ENCODE measurements at regions not wholly inside any gene's neighbourhood (a gene's known extent, or its start where the extent isn't known, plus 50 kb on each side); places are given as distances from the start of the nearest gene placed in this dataset.

- DNase-seq (ENCODE audit: low read depth in 1 of 2, low spot score in 1 of 2) (no peak), FAIRE-seq (no peak), ATAC-seq (no peak)
- ChIA-PET CTCF (interaction anchor here (1.0 to 2.2 kb wide), 2 partner anchors 55 to 446 kb away, joined by 3 to 6 read pairs; partner anchors contain the start of gene THBS1), POLR2A (interaction anchor here (1.0 kb wide), 1 partner anchor 446 kb away, joined by 3 read pairs; the partner anchor contains the start of gene THBS1)
- TF ChIP-seq CHD4 (IDR thresholded peaks at IDR 0.05; ENCODE audit: borderline replicate concordance) (no peak), MAFK (IDR thresholded peaks at IDR 0.05; ENCODE audit: partially characterized antibody) (peak; percentile 66)
- H3K27ac ChIP-seq, result peak overlapping the region in 1 of 2 experiments; percentile 99; a peak in 4 of 6 replicates
- no peak overlapping the region for H3K4me3 ChIP-seq
- H3K4me2 ChIP-seq, result no peak overlapping the region
- H3K9me3 ChIP-seq, result 0 out of 3 replicates have a peak, but pooled peaks cover 4% of the 10 kb centered on the region
- 100% methylated on average over 1 of the region's 1 CpG for WGBS (ENCODE audit: missing lambda C conversion rate)
- peaks cover 56% of the 10 kb centered on the region for H3K4me1 ChIP-seq
Measured at GRCh38 chr15:39134282-39134681, 446.6 kb upstream of the THBS1 start.

GRCh38 chr15:39135989-39136388 lies 444.9 kb upstream of the THBS1 start:
- H3K27ac ChIP-seq, result peak overlapping the region in 1 of 2 experiments; percentile 58; a peak in 3 of 6 replicates
- H3K4me3 ChIP-seq, result no peak overlapping the region
- ChIA-PET CTCF (no interaction called here), POLR2A (no interaction called here)
- no peak for FAIRE-seq
- TF ChIP-seq HOXA7 (CRISPR knock-in tag; IDR thresholded peaks at IDR 0.05) (no peak), JUN (IDR thresholded peaks at IDR 0.05) (no peak), FOSL2 (IDR thresholded peaks at IDR 0.05) (no peak), FOSL2 (CRISPR knock-in tag; IDR thresholded peaks at IDR 0.05) (no peak), CEBPB (IDR thresholded peaks at IDR 0.05) (no peak), ZSCAN20 (CRISPR knock-in tag; IDR thresholded peaks at IDR 0.05) (no peak), KDM5A (IDR thresholded peaks at IDR 0.05) (no peak), ATOH8 (CRISPR knock-in tag; IDR thresholded peaks at IDR 0.05; ENCODE audit: low read depth) (no peak), NPAS2 (CRISPR knock-in tag; IDR thresholded peaks at IDR 0.05; ENCODE audit: borderline replicate concordance) (no peak), ZNF302 (CRISPR knock-in tag; IDR thresholded peaks at IDR 0.05) (no peak), HES2 (IDR thresholded peaks at IDR 0.05) (no peak), TP53 (CRISPR knock-in tag; IDR thresholded peaks at IDR 0.05) (no peak), EHMT2 (IDR thresholded peaks at IDR 0.05; ENCODE audit: low read depth) (no peak), EHF (CRISPR knock-in tag; IDR thresholded peaks at IDR 0.05) (no peak), CBX2 (IDR thresholded peaks at IDR 0.05; ENCODE audit: borderline replicate concordance, low read depth) (no peak), MAFK (IDR thresholded peaks at IDR 0.05; ENCODE audit: partially characterized antibody) (no peak), ESRRA (IDR thresholded peaks at IDR 0.05; ENCODE audit: borderline replicate concordance, low read length) (no peak), JUNB (IDR thresholded peaks at IDR 0.05) (no peak)
- TF ChIP-seq, protein P1, sequence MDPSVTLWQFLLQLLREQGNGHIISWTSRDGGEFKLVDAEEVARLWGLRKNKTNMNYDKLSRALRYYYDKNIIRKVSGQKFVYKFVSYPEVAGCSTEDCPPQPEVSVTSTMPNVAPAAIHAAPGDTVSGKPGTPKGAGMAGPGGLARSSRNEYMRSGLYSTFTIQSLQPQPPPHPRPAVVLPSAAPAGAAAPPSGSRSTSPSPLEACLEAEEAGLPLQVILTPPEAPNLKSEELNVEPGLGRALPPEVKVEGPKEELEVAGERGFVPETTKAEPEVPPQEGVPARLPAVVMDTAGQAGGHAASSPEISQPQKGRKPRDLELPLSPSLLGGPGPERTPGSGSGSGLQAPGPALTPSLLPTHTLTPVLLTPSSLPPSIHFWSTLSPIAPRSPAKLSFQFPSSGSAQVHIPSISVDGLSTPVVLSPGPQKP (IDR thresholded peaks at IDR 0.05; ENCODE audit: low read depth, low read length), result no peak
- DNase-seq (ENCODE audit: low read depth in 1 of 2, low spot score in 1 of 2), result no peak
- no peak overlapping the region for H3K4me2 ChIP-seq
- no peak for ATAC-seq
- WGBS (ENCODE audit: missing lambda C conversion rate), result 83% methylated on average over 7 of the region's 7 CpGs
- H3K9me3 ChIP-seq, result no peaks in the 10 kb centered on the region
- peaks cover 59% of the 10 kb centered on the region for H3K4me1 ChIP-seq

DNA sequence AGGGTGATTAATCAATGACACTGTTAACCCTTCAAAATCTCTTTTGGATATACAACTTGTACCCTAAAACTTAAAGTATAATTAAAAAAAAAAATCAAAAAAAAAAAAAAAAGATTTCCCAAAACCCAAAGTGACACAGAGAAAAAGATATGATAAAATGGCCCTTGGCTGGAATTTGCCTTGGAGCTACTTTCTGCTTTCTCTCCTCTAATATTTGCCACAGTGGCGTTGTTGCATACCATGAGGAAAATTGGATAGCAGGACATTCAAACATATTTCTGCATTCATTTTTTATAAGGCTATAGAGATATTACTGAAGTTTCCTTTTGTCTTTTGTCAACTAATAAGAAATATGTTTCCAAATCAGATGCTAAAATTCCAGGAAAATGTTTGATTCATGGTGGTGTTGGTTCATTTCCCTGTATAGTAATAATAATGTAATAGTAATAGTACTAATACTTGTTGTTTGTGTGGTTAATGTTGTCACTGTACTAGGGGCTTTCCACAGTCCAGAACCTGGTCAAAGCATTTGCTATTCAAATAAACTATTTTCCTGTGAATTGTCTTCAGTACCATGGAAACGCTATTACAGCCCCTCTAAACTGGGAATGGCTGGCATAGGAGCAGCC lies 441.3 kb upstream of the THBS1 start:
- WGBS (ENCODE audit: missing lambda C conversion rate), result 15% methylated on average over 2 of the region's 2 CpGs
- FAIRE-seq (no peak), DNase-seq (ENCODE audit: low read depth in 1 of 2, low spot score in 1 of 2) (no peak), ATAC-seq (no peak; a peak in 2 of 6 replicates)
- Histone ChIP-seq H3K9me3 (no peaks in the 10 kb centered on the region), H3K4me1 (peaks cover 36% of the 10 kb centered on the region), H3K4me3 (no peak overlapping the region), H3K4me2 (peak overlapping the region; percentile 72), H3K27ac (peak overlapping the region; percentile 85 to 87)
- ChIA-PET POLR2A (interaction anchor here (0.6 to 1.0 kb wide), 2 partner anchors 11 to 49 kb away, joined by 3 to 4 read pairs; no protein-coding TSS in a partner anchor), CTCF (interaction anchor here (0.7 to 1.9 kb wide), 3 partner anchors 32 to 441 kb away, joined by 4 to 5 read pairs (median 4); partner anchors contain the start of gene THBS1)
- TF ChIP-seq CHD2 (IDR thresholded peaks at IDR 0.05; ENCODE audit: low read length, partially characterized antibody) (no peak), PHF8 (IDR thresholded peaks at IDR 0.05; ENCODE audit: borderline replicate concordance, low read depth) (no peak), MAFK (IDR thresholded peaks at IDR 0.05; ENCODE audit: partially characterized antibody) (no peak), CBX2 (IDR thresholded peaks at IDR 0.05; ENCODE audit: borderline replicate concordance, low read depth) (no peak), FOSL2 (IDR thresholded peaks at IDR 0.05) (no peak), FOSL2 (CRISPR knock-in tag; IDR thresholded peaks at IDR 0.05) (no peak), RAD21 (conservative IDR thresholded peaks at IDR 0.05 in 1 of 2, IDR thresholded peaks at IDR 0.05 in 1 of 2) (no peak), CTCF (IDR thresholded peaks at IDR 0.05) (no peak), RCOR1 (IDR thresholded peaks at IDR 0.05; ENCODE audit: low read depth, low read length) (no peak), BCL3 (IDR thresholded peaks at IDR 0.05) (no peak)
- TF ChIP-seq, protein P2, sequence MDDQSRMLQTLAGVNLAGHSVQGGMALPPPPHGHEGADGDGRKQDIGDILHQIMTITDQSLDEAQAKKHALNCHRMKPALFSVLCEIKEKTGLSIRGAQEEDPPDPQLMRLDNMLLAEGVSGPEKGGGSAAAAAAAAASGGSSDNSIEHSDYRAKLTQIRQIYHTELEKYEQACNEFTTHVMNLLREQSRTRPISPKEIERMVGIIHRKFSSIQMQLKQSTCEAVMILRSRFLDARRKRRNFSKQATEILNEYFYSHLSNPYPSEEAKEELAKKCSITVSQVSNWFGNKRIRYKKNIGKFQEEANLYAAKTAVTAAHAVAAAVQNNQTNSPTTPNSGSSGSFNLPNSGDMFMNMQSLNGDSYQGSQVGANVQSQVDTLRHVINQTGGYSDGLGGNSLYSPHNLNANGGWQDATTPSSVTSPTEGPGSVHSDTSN (IDR thresholded peaks at IDR 0.05), result no peak

Data from A549 (cell line).